ENCODE measurements at regions not wholly inside any gene's neighbourhood (a gene's known extent, or its start where the extent isn't known, plus 50 kb on each side); places are given as distances from the start of the nearest gene placed in this dataset.

- FAIRE-seq (no peak), DNase-seq (peak in 2 of 5 donors; percentile 15 to 40)
- Histone ChIP-seq H3K36me3 (ENCODE audit: control insufficient read depth in 2 of 3, insufficient read depth in 3 of 3, low read length in 3 of 3) (no peaks in the 10 kb centered on the region), H3K4me1 (ENCODE audit: control insufficient read depth in 2 of 3, insufficient read depth in 2 of 3, low read depth in 1 of 3, low read length in 3 of 3) (peaks cover 0 to 6% (median 0%) of the 10 kb centered on the region in 3 donors), H3K27me3 (ENCODE audit: control insufficient read depth, insufficient read depth, low read length) (no peaks in the 10 kb centered on the region), H3K27ac (ENCODE audit: low read depth in 2 of 2, low read length in 2 of 2) (no peak overlapping the region), H3K4me3 (ENCODE audit: low read length in 3 of 3) (no peak overlapping the region), H3K9ac (ENCODE audit: low read length in 3 of 3) (no peak overlapping the region), H3K9me3 (ENCODE audit: control insufficient read depth in 2 of 3, insufficient read depth in 1 of 3, low read length in 3 of 3) (no peaks in the 10 kb centered on the region)
- intact Hi-C loops (cut with DNase I): no loop called here
- no peak for TF ChIP-seq CTCF (IDR thresholded peaks at IDR 0.05; ENCODE audit: borderline replicate concordance, extremely low read depth, insufficient read depth)
These were observed 242.5 kb upstream of the CAND1 start for GRCh38 chr12:67026487-67027246.

GRCh38 chr12:67028529-67028928 is 240.6 kb upstream of the CAND1 start:
- Histone ChIP-seq H3K27me3 (ENCODE audit: control insufficient read depth, insufficient read depth, low read length) (no peaks in the 10 kb centered on the region), H3K27ac (ENCODE audit: low read depth in 2 of 2, low read length in 2 of 2) (no peak overlapping the region), H3K9me3 (ENCODE audit: control insufficient read depth in 2 of 3, insufficient read depth in 1 of 3, low read length in 3 of 3) (no peaks in the 10 kb centered on the region), H3K4me1 (ENCODE audit: control insufficient read depth in 2 of 3, insufficient read depth in 2 of 3, low read depth in 1 of 3, low read length in 3 of 3) (peaks cover 0 to 6% (median 0%) of the 10 kb centered on the region in 3 donors), H3K4me3 (ENCODE audit: low read length in 3 of 3) (no peak overlapping the region), H3K9ac (ENCODE audit: low read length in 3 of 3) (no peak overlapping the region), H3K36me3 (ENCODE audit: control insufficient read depth in 2 of 3, insufficient read depth in 3 of 3, low read length in 3 of 3) (no peaks in the 10 kb centered on the region)
- DNase-seq (no peak), FAIRE-seq (no peak)
- intact Hi-C loops (cut with DNase I): no loop called here
- TF ChIP-seq CTCF (IDR thresholded peaks at IDR 0.05; ENCODE audit: borderline replicate concordance, extremely low read depth, insufficient read depth): no peak

- intact Hi-C loops (cut with DNase I): no loop called here
- H3K9me3 ChIP-seq (ENCODE audit: control insufficient read depth in 2 of 3, insufficient read depth in 1 of 3, low read length in 3 of 3): no peaks in the 10 kb centered on the region
- no peak overlapping the region for H3K4me3 ChIP-seq (ENCODE audit: low read length in 3 of 3)
- H3K4me1 ChIP-seq (ENCODE audit: control insufficient read depth in 2 of 3, insufficient read depth in 2 of 3, low read depth in 1 of 3, low read length in 3 of 3): no peaks in the 10 kb centered on the region
- no peak overlapping the region for H3K9ac ChIP-seq (ENCODE audit: low read length in 3 of 3)
- H3K36me3 ChIP-seq (ENCODE audit: control insufficient read depth in 2 of 3, insufficient read depth in 3 of 3, low read length in 3 of 3): no peaks in the 10 kb centered on the region
- FAIRE-seq (no peak), DNase-seq (no peak)
- H3K27me3 ChIP-seq (ENCODE audit: control insufficient read depth, insufficient read depth, low read length): no peaks in the 10 kb centered on the region
- H3K27ac ChIP-seq (ENCODE audit: low read depth in 2 of 2, low read length in 2 of 2): no peak overlapping the region
- no peak for TF ChIP-seq CTCF (IDR thresholded peaks at IDR 0.05; ENCODE audit: borderline replicate concordance, extremely low read depth, insufficient read depth)
These were observed 234.9 kb upstream of the CAND1 start for GRCh38 chr12:67034110-67034879.

Measured in kidney (tissue), 13 donors.